ENCODE measurements at regions not wholly inside any gene's neighbourhood (a gene's known extent, or its start where the extent isn't known, plus 50 kb on each side); places are given as distances from the start of the nearest gene placed in this dataset.

- intact Hi-C loops (cut with DNase I), result no loop called here
- H3K27me3 ChIP-seq, result no peaks in the 10 kb centered on the region
- H3K27ac ChIP-seq, result no peak overlapping the region
- H3K4me1 ChIP-seq, result no peaks in the 10 kb centered on the region
- H3K36me3 ChIP-seq, result no peaks in the 10 kb centered on the region
- DNase-seq, result no peak
- H3K9me3 ChIP-seq, result no peaks in the 10 kb centered on the region
- ATAC-seq, result no peak
- no peak overlapping the region for H3K4me3 ChIP-seq
- WGBS (ENCODE audit: insufficient coverage, low coverage, low lambda C conversion rate, missing lambda C conversion rate), result 85% methylated on average over 1 of the region's 1 CpG
- no peak for TF ChIP-seq POLR2A (IDR thresholded peaks at IDR 0.05)
- no peak for TF ChIP-seq CTCF (IDR thresholded peaks at IDR 0.05)
These were observed 198.7 kb downstream of the KIF2B start for GRCh38 chr17:54021418-54021817.

- H3K36me3 ChIP-seq, result no peaks in the 10 kb centered on the region
- DNase-seq (no peak), ATAC-seq (no peak)
- TF ChIP-seq POLR2A (IDR thresholded peaks at IDR 0.05) (no peak), CTCF (IDR thresholded peaks at IDR 0.05) (no peak)
- no peaks in the 10 kb centered on the region for H3K4me1 ChIP-seq
- H3K27ac ChIP-seq, result no peak overlapping the region
- no peak overlapping the region for H3K4me3 ChIP-seq
- H3K9me3 ChIP-seq, result no peaks in the 10 kb centered on the region
- intact Hi-C loops (cut with DNase I), result no loop called here
- no peaks in the 10 kb centered on the region for H3K27me3 ChIP-seq
These were observed 206.4 kb downstream of the KIF2B start for GRCh38 chr17:54028986-54029580.

GRCh38 chr17:54029986-54030385 is 207.3 kb downstream of the KIF2B start:
- no peaks in the 10 kb centered on the region for H3K36me3 ChIP-seq
- H3K27ac ChIP-seq, result no peak overlapping the region
- WGBS (ENCODE audit: insufficient coverage, low coverage, low lambda C conversion rate, missing lambda C conversion rate), result 71% methylated on average over 1 of the region's 5 CpGs
- H3K4me1 ChIP-seq, result no peaks in the 10 kb centered on the region
- intact Hi-C loops (cut with DNase I), result no loop called here
- no peaks in the 10 kb centered on the region for H3K9me3 ChIP-seq
- no peak for DNase-seq
- H3K27me3 ChIP-seq, result no peaks in the 10 kb centered on the region
- ATAC-seq, result no peak
- H3K4me3 ChIP-seq, result no peak overlapping the region
- TF ChIP-seq POLR2A (IDR thresholded peaks at IDR 0.05), result no peak
- TF ChIP-seq CTCF (IDR thresholded peaks at IDR 0.05), result no peak

GRCh38 chr17:54046570-54046969 is 223.8 kb downstream of the KIF2B start:
- TF ChIP-seq CTCF (IDR thresholded peaks at IDR 0.05) (no peak), POLR2A (IDR thresholded peaks at IDR 0.05) (no peak)

GRCh38 chr17:54063639-54064038 is 240.9 kb downstream of the KIF2B start:
- Histone ChIP-seq H3K27me3 (no peaks in the 10 kb centered on the region), H3K4me1 (no peaks in the 10 kb centered on the region), H3K9me3 (no peaks in the 10 kb centered on the region), H3K27ac (no peak overlapping the region), H3K36me3 (no peaks in the 10 kb centered on the region), H3K4me3 (no peak overlapping the region)
- ATAC-seq (no peak), DNase-seq (no peak)
- TF ChIP-seq CTCF (IDR thresholded peaks at IDR 0.05) (no peak), POLR2A (IDR thresholded peaks at IDR 0.05) (no peak)
- intact Hi-C loops (cut with DNase I), result no loop called here
- WGBS (ENCODE audit: insufficient coverage, low coverage, low lambda C conversion rate, missing lambda C conversion rate), result 64% methylated on average over 1 of the region's 1 CpG

More at GRCh38 chr17:54046570-54046969, 223.8 kb downstream of the KIF2B start:
- Histone ChIP-seq H3K27ac (no peak overlapping the region), H3K4me3 (no peak overlapping the region), H3K36me3 (no peaks in the 10 kb centered on the region), H3K27me3 (no peaks in the 10 kb centered on the region), H3K9me3 (no peaks in the 10 kb centered on the region), H3K4me1 (no peaks in the 10 kb centered on the region)
- ATAC-seq, result no peak
- DNase-seq, result no peak
- 75% methylated on average over 1 of the region's 1 CpG for WGBS (ENCODE audit: insufficient coverage, low coverage, low lambda C conversion rate, missing lambda C conversion rate)
- intact Hi-C loops (cut with DNase I), result no loop called here

Measured in right lobe of liver (tissue), 6 donors.